DMS53 treated with DMSO at 0.1 percent for 48 hours (cell line): ENCODE measurements at regions not wholly inside any gene's neighbourhood (a gene's known extent, or its start where the extent isn't known, plus 50 kb on each side); places are given as distances from the start of the nearest gene placed in this dataset.

Experiments used
- DNase-seq: peaks from one replicate; lab custom pipeline; 2025; ENCODE audit not compliant: unreplicated experiment; lab: John Stamatoyannopoulos, UW

DNA sequence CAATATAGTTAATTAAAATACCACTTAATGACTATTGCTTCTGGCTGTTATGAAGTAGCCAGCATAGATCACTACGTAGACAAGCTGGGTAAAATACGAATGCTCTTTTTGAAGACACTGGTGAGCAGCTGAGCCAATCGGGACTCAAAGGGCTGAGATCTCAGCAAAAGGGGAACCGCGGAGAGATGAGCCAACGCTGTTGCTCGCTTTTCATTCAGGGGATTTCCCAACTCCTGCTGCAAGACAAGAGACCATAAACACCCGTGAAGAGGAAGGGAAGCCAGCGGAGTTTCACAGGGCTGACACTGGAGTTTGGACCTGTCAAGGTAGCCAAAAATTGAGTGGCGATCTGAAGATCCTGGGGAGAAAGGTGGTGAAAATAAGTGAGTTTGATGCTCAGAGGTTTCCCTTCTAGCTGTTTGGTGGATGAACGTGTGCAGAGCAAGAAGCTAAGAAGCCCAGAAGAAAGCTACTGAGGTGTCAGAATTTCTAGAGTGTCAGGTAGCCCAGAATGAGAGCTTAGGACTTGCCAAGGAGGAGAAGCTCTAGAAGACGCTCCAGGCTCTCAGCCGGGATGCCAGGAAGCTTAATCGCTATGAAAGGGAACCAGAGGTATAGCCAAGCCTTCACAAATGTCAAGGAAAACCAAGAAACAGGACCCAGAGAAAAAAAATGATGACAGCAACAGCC, 79.6 kb upstream of the RNU6ATAC start:
- no peak for DNase-seq

- no peak for DNase-seq
Observed at GRCh38 chr9:134245179-134245578, 80.8 kb upstream of the RNU6ATAC start.

- DNase-seq: no peak
Observed at GRCh38 chr9:134247918-134248631, 78.2 kb upstream of the RXRA start.

DNA sequence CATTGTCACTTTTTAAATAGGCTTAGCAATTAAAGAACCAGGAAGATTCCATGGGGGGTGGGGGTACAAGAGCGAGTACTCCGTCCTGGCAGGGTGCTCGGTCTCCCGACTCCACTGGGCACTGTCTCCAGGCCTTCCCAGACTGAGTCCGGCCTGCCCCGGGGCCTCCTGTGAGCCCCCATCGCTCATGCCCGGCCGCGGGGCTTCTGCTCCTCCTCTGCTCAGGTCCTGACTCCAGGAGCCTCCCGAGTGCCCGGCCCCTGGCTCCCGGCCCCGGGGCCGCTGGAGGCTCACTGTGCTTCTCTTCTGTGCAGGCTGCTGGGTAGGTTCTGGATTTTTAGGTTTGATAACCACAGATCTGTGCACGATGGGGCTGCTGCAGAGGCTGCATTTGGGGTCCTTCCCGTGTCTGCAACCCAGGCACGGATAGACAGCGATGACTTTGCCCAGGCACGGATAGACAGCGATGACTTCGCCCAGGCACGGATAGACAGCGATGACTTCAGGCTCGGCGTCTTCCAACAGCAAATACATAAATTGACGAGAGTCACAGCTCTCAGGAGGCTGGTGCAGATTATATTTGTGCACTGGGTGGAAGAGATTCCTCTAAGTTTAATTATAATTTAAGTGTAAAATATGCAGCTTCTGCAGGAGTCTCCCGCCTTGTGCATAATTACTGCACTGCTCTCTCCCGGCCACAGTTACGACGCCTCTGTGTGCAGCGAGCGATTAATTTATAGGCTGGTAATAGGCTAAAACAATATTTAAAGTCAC, 74.8 kb upstream of the RXRA start:
- DNase-seq: no peak

DNA sequence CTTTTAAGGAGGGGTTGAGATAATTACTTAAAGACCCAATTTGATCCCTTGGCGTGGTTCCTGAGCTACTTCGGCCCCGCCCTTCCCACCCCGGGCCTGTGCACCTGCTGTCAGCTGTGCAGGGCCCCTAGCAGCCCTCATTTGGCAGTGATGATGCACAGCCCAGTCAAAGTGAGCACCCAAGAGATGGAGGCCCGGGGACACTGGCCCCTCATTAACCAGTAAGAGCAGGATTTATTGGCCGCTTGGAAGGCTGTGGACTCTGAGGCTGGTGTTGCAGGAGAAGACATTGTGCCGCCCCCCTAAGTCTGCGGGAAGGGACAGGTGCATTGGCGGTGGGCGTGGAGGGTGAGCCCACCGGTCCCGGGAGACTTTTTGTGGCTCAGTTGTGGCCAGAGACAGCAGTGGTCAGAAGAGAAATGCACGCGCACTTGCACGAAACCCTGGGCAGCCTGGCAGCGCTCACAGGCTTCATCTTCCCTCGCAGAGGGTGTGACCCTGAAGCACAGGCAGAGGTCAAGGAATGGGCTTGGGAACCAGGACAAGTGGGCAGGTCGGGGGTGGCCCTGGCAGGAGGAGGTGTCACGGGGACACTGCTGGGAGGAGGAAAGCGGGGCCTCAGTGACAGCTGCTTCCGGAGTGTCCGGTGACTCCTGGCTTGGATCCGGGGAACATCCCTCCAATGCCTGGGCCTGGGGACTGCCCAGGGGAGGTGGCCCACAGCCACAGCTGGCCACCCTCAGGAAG, 74.0 kb upstream of the RXRA start:
- DNase-seq: no peak

- DNase-seq: no peak
Observed at GRCh38 chr9:134253606-134254205, 72.5 kb upstream of the RXRA start.

DNA sequence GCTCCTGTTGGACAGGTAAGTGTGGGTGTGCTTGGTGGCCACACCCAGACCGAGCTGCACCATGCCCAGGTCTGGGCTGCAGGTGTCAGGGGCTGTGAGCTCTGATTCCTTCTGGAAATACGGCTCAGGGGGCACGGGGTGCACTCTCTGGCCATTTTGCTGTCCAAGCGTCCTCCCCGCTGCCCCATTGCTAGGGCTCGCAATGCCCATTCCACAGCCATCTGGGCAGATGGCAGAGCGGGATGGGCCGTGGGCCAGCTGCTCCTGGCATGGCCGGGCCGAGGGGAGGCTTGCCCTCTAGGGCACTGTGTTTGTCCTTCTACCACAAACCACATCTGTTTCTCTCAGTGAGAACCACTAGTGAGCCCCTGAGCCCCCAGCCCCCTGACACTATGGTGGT, 67.9 kb upstream of the RXRA start:
- DNase-seq: no peak

DNA sequence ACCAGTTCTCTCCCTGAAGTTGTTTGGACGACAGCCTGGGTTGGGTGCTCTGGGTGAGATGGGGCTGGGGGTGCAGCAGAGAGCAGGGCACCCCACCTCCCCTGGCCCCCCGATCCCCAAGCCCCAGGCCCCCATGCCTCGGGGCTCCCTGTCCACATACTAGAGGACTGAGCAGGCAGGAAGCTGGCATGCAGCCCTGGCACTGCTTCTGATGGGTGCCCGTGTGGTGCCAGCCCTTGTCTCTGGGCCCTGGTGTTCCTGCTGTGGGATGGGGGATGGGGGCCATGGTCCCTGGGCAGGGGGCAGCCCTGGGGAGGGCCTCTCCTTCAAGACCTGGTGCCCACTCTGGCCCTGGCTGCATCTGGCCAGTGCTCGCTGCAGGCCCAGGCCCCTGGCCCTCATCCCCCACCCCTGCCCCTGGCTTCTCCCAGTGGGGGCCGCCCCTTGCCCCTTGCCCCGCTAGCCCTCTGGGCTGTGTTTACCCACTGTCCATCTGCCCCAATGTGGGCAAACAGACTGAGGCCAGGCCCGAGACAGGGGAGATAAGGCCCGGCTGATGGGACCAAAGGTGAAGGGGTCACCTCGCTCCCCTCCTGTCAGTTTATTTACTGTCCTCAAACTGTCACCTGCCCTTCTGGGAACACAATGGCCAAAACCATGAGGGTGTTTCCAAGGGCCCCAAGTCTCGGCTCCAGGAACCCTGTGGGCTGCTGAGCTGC, 67.3 kb upstream of the RXRA start:
- DNase-seq: no peak

- no peak for DNase-seq
Observed at GRCh38 chr9:134259708-134260107, 66.5 kb upstream of the RXRA start.

- no peak for DNase-seq
Observed at GRCh38 chr9:134260801-134261200, 65.5 kb upstream of the RXRA start.

DNA sequence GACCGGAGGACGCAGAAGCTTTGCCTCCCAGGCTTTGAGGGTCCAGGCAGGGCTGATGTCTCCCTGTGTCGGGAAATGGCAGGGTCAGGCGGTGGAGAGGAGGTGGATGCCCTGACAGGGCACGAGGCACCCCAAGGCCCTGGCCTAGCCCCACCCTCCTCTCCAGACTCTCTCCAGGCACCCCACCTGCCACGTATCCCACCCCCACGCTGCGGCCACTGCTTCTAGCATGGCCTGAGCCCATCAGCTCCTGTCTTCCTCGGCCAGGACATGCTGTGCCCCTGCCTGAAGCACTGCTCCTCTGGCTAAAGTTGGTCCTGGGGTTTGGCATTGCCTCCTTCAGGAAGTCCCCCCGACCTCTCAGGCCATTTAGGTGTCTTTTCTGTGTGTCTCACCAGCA, 64.2 kb upstream of the RXRA start:
- DNase-seq: no peak

GRCh38 chr9:134263596-134263995, 62.7 kb upstream of the RXRA start:
- DNase-seq: no peak

GRCh38 chr9:134264169-134264568, 62.1 kb upstream of the RXRA start:
- DNase-seq: no peak

GRCh38 chr9:134265078-134265477, 61.2 kb upstream of the RXRA start:
- no peak for DNase-seq

DNA sequence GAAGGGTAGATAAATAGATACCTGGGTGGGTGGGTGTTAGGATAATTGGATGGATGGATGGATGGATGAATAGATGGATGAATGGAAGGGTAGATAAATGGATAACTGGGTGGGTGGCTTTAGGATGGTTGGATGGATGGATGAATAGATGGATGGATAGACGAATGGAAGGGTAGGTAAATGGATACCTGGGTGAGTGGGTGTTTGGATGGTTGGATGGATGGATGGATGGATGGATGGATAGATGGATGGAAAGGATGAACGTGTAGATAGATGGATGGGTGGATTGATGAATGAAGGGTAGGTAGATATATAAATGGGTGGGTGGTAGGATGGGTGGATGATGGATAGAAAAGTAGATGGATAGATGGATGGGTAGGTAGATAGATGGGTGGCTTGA, 59.8 kb upstream of the RXRA start:
- DNase-seq: no peak

- DNase-seq: no peak
Observed at GRCh38 chr9:134267305-134267880, 58.9 kb upstream of the RXRA start.

DNA sequence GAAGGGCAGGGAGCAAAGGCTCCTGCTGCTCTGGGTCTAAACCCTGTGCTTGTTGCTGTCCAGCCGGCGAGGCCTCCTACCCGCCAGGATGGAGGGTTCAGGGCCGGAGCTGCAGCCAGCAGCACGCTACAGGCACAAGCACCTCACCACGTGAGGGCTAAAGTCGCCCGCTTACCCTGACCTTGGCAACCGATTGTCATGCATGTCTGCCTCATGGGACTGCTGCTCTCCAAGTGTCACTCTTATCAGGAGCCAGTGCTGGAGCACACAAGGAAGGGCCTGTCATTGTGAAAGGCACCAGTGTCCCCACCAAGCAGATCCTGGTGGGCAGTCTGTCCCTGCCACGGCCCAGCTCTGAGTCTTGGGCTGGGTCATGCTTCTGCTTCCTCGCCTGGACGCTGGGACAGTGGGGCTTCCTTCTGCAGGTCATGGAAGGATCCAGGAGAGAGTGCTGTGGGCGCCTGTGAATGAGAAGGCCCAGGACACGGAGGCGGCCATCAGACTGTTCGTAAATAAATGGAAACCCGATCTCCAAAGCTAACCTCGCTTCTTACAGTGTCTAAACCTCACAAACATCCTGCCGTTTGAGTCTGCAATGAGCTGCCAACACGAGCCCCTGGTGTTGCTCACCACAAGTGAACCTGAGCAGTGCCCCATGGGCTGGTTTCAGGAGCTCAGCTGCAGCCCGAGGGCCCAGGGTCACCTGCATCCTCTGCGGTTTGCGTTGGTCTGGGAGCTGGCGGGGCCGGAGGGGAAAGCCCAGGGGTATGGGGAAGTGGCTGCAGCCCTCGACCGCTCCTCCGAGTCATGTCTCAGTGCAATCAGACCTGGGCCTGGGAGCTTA, 58.2 kb upstream of the RXRA start:
- no peak for DNase-seq

- DNase-seq: no peak
Observed at GRCh38 chr9:134268747-134269146, 57.5 kb upstream of the RXRA start.
